Osteocyte (in vitro differentiated cells): ENCODE measurements at regions not wholly inside any gene's neighbourhood (a gene's known extent, or its start where the extent isn't known, plus 50 kb on each side); places are given as distances from the start of the nearest gene placed in this dataset.
A peak's percentile ranks its signal among the peaks of the same experiment; 100 is the strongest.

ENCODE experiments used
- DNase-seq: peaks from one replicate; pipeline ENCODE4 v3.0.0; 2021; ENCODE audit warnings: mixed read lengths; ENCODE audit not compliant: unreplicated experiment; ENCODE audit errors: extremely low spot score
- H3K27ac Mint-ChIP-seq: one replicate; pipeline ENCODE4 v1.8.0; 2021; ENCODE audit warnings: mild to moderate bottlenecking, mixed read lengths; ENCODE audit not compliant: unreplicated experiment
- H3K27me3 Mint-ChIP-seq: one replicate; pipeline ENCODE4 v1.8.0; 2021; ENCODE audit warnings: mixed read lengths; ENCODE audit not compliant: unreplicated experiment
- H3K36me3 Mint-ChIP-seq: one replicate; pipeline ENCODE4 v1.8.0; 2021; ENCODE audit warnings: mixed read lengths; ENCODE audit not compliant: unreplicated experiment
- H3K4me1 Mint-ChIP-seq: one replicate; pipeline ENCODE4 v1.8.0; 2021; ENCODE audit warnings: mixed read lengths; ENCODE audit not compliant: unreplicated experiment
- H3K4me3 Mint-ChIP-seq: one replicate; pipeline ENCODE4 v1.8.0; 2021; ENCODE audit warnings: mild to moderate bottlenecking, moderate library complexity, mixed read lengths; ENCODE audit not compliant: unreplicated experiment
- H3K9me3 Mint-ChIP-seq: one replicate; pipeline ENCODE4 v1.8.0; 2021; ENCODE audit warnings: mixed read lengths; ENCODE audit not compliant: unreplicated experiment
- TF ChIP-seq, protein P1 (sequence below): fragments of 200-600 bp; sonication (generic); IDR thresholded peaks from 2 replicates; pipeline ENCODE4 v1.5.0; 2021; ENCODE audit warnings: antibody characterized with exemption, mild to moderate bottlenecking, moderate library complexity

DNA sequence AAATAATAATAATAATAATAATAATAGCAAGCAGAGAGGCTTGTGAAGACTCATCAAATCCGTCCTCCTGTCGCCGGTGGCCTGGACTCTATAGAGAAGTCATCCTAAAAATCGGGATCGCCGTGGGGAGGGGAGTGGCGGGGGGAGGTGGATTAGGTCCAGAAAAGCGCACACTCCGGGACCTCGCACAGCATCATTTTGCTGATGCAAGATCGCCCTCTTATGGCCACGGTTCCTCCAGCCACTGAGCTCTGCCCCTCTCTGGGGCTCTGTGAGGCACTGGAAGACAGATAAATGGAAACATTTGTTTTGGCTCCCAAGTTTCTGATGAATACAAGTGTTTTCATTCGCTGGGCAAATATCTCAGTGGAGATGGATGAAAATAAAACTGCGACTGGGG lies 612.0 kb downstream of the MATN1 start:
- Mint-ChIP-seq H3K4me1 (no peaks in the 10 kb centered on the region), H3K27me3 (peaks cover 36% of the 10 kb centered on the region), H3K9me3 (no peaks in the 10 kb centered on the region), H3K27ac (no peak overlapping the region), H3K36me3 (no peaks in the 10 kb centered on the region), H3K4me3 (no peak overlapping the region)
- DNase-seq = no peak
- TF ChIP-seq, protein P1, sequence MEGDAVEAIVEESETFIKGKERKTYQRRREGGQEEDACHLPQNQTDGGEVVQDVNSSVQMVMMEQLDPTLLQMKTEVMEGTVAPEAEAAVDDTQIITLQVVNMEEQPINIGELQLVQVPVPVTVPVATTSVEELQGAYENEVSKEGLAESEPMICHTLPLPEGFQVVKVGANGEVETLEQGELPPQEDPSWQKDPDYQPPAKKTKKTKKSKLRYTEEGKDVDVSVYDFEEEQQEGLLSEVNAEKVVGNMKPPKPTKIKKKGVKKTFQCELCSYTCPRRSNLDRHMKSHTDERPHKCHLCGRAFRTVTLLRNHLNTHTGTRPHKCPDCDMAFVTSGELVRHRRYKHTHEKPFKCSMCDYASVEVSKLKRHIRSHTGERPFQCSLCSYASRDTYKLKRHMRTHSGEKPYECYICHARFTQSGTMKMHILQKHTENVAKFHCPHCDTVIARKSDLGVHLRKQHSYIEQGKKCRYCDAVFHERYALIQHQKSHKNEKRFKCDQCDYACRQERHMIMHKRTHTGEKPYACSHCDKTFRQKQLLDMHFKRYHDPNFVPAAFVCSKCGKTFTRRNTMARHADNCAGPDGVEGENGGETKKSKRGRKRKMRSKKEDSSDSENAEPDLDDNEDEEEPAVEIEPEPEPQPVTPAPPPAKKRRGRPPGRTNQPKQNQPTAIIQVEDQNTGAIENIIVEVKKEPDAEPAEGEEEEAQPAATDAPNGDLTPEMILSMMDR = peak; percentile 75

DNA sequence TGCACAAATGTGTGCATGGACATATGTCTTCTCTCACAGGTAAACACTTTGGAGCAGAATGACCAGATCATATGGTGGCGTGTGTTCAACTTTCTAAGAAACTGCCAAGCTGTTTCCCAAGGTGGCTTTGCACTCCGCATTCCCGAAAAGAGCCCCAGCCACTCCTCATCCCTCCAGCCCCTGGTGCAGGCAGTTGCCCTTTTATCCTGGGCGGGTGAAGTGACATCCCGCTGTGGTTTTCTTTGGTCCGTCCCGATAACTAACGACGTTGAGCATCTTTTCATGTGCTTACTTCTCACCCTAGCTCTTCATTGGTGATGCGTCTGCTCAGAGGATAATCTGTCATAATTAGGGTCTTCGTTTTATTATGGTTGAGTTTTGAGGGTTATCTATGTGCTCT lies 612.5 kb downstream of the MATN1 start:
- Mint-ChIP-seq H3K9me3 (no peaks in the 10 kb centered on the region), H3K27me3 (peaks cover 38% of the 10 kb centered on the region), H3K4me1 (no peaks in the 10 kb centered on the region), H3K27ac (no peak overlapping the region), H3K36me3 (no peaks in the 10 kb centered on the region), H3K4me3 (no peak overlapping the region)
- no peak for DNase-seq
- TF ChIP-seq, protein P1 = no peak

DNA sequence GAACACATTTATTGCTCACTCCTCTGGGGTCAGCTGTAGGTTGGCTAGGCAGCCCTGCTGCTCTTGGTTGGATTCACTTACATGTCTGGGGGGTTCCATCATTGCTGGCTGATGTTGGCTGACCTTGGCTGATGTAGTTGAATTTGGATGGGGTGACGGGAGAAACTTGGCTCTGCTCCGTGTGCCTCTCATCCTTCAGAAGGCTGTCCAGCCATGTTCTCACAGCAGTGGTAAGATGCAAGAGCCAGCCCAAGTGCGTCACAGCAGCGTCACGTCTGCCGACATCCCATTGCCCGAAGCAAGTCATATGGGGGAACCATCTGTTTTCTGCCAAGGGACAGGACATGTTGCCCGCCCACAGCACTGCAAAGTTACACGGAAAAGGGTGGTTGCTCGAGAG lies 613.5 kb downstream of the MATN1 start:
- Mint-ChIP-seq H3K27ac (no peak overlapping the region), H3K27me3 (peaks cover 44% of the 10 kb centered on the region), H3K36me3 (no peaks in the 10 kb centered on the region), H3K4me3 (no peak overlapping the region), H3K9me3 (no peaks in the 10 kb centered on the region), H3K4me1 (no peaks in the 10 kb centered on the region)
- TF ChIP-seq, protein P1 = no peak
- DNase-seq = no peak

DNA sequence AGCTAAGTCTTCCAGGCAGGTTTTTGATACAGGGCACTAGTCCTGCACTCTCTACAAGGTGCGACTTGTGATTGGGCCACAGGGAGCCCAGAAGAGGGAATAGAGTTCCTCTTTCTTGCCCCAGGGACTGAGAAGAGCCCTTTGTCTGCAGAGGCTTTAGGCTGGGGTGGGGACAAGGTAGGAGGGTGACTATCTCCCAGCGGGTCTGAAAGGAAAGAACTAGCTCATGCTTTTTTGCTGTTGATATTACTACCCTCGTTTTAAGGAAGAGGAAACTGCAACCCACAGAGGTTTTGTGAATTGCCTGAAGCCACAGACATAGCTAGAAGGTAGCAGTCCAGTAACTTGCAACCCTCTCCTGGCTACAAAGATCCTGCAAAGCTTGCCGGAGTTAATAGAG lies 615.2 kb downstream of the MATN1 start:
- Mint-ChIP-seq H3K4me3 (no peak overlapping the region), H3K9me3 (no peaks in the 10 kb centered on the region), H3K27ac (no peak overlapping the region), H3K27me3 (peaks cover 50% of the 10 kb centered on the region), H3K4me1 (no peaks in the 10 kb centered on the region), H3K36me3 (no peaks in the 10 kb centered on the region)
- DNase-seq = no peak
- TF ChIP-seq, protein P1 = no peak

DNA sequence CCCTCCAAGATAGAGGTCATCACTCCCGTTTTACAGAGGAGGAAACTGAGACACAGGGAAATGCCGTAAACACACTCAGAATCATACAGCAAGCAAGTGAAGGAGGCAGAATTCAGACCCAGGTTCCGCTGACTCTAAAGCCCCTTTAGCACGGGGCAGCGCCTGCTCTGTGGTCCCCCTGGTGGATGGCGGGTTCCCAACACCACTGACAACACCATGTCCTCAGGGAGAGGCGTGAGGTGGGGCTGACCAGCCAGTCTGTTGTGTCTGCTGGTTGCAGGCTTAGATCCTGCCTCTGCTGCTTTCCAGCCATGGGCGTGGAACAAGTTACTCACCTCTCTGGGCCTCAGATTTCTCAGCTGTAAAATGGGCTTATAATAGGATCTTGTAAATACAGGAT lies 617.3 kb downstream of the MATN1 start:
- no peak for DNase-seq
- Mint-ChIP-seq H3K4me1 (no peaks in the 10 kb centered on the region), H3K36me3 (no peaks in the 10 kb centered on the region), H3K4me3 (no peak overlapping the region), H3K27ac (no peak overlapping the region), H3K9me3 (no peaks in the 10 kb centered on the region), H3K27me3 (peaks cover 49% of the 10 kb centered on the region)
- TF ChIP-seq, protein P1 = peak; percentile 63
